HG02870 (cell line): ENCODE measurements at regions not wholly inside any gene's neighbourhood (a gene's known extent, or its start where the extent isn't known, plus 50 kb on each side); places are given as distances from the start of the nearest gene placed in this dataset.
A peak's percentile ranks its signal among the peaks of the same experiment; 100 is the strongest.
"Not testable (repeated sequence)": the region's sequence is repeated elsewhere in the genome, so short reads cannot be mapped to it uniquely, and the experiment has no call there.

ENCODE experiments used
- ATAC-seq: cut with Tn5 transposase; IDR thresholded peaks from one replicate; pipeline ENCODE4 v1.9.1; 2021; ENCODE audit warnings: mild to moderate bottlenecking, moderate library complexity; ENCODE audit not compliant: unreplicated experiment

DNA sequence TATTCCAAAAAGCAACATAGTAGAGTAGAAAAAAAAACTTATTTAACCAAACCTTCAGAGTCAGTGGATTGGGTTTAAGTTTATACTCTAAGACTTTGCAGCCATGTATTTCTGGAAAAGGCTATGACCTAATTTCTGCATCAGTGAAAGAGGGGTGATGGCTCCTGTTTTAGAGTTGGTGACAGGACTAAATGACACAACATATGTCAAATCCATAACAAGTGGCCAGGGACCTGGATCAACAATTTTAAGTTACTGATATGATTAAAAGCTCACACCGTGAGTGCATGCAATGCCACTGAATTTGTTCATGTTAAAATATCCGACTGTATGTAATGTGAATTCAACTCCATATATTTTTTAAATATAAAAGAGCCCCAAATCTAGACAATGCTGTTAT is 390.6 kb downstream of the TNS3 start:
- ATAC-seq: no peak

DNA sequence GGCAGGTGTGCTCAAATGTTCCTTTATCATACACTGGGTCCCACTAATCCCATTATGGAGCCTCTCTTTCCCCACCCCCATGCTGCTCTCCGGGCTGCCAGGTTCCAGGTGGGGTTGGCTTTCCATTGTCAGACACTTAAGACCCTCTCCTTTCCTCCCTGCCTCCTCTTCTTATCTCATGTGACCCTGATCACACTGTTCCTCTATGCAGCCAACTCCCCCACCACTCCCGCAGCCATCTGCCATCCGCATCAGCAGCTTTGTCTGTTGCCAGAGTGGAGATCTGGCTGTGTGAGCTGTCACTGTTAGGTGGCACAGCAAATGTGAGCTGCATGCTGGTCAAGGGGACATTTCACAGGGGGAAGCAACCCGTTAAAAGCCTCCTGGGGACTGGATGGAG is 391.4 kb downstream of the TNS3 start:
- ATAC-seq: no peak

DNA sequence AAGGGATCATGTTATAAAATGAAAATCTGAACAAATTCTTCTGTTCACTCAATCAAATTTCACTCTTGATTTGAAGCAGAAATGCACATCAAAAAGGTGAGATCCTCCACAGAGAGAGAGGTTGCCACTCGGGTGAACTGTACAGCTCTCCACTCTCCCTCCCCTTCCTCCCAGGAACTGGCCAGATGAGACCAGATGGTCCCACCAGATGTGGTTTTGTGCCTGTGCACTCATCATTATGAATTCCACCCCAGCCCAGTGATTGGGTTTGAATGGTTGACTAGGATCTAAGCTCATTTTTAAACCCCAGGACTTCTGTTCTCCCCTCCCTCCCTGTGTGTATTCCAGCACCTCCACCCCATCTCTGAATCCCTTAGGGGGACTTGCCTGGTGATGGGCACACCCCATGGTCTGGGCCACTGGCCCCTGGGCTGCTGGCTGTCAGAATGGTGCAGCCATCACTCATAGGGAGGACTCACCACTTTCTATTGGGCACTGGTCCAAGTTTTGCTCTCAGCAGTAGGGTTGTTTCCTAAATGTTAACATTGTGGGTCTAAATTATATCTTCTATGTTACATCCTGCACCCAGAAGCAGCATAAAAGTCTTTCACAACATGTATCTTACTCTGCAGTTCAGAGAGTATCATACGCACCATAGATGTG is 393.1 kb downstream of the TNS3 start:
- ATAC-seq: no peak

DNA sequence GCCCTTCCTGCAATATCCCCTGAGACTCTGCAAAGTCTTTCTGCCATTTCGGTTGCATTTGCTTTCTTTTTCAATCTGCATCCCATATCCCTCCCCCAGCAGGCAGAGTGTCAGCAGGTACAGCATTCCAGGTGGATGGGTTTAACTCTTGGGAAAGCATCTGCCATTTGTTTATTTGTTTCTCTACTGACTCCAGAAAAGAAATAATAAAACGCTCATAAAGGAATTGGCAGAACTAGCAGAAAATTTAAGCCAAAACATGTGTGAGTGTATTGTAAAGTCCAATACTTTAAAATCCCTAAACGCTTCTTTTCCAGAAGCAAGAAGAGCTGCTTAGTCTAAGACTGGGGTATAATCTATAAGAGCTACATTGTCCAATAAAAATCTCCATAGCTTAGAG is 393.8 kb downstream of the TNS3 start:
- ATAC-seq: no peak

DNA sequence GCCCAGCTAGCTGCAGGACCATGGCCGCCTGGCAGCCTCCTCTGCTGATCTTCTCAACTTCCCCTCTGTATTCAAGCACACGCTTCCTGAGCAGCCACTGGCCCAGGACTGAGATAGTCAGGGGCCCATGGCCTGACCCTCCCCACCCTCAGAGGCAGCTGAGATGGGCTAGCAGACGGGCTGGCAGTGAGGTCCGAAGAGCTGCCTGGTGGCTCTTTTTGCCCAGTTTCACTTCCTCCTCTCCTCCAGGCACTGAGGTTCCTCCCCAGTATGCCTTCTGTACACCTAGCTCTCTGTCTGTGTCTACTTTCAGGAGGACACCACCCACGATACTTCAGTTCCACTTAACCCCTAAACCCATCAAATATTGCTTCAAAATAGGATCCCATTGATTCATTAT is 395.6 kb downstream of the TNS3 start:
- peak; percentile 58 for ATAC-seq

DNA sequence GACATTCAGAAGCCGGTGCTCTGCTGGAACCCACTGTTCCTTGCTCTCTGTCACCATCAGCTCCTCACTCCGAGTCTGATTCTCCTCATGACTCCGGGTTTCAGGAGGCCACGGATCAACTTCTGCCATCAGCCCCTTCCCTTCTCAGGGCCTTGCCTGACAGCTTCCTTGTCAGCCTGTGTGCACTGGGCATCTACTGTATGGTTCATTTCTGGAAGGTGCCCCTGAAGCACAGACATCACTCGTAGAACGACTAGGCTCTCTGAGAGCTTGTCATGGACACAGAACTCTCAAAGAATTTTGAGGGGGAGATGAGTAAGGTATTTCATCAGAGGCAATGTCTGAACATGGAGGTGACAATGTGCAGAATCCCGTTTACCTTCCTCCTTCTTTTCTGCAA is 396.1 kb downstream of the TNS3 start:
- no peak for ATAC-seq

DNA sequence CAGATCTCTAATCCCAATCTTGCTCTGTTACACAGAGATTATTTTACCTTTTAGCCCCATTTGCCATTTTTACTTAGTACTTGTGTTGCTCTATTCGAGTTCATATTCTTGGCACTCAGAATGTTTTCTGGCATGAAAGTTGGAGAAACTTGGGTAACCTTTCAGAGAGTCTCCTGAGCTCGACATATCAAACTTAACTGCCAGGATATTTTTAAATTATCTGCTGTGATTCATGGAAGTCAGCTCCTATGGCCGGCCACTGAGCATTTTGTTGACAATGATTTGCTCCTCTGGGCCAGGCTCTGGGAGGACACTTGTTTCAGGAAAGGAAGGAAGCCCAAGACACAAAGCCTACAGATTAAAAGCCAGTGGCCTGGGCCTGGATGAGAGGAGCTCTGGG is 396.7 kb downstream of the TNS3 start:
- ATAC-seq: no peak

DNA sequence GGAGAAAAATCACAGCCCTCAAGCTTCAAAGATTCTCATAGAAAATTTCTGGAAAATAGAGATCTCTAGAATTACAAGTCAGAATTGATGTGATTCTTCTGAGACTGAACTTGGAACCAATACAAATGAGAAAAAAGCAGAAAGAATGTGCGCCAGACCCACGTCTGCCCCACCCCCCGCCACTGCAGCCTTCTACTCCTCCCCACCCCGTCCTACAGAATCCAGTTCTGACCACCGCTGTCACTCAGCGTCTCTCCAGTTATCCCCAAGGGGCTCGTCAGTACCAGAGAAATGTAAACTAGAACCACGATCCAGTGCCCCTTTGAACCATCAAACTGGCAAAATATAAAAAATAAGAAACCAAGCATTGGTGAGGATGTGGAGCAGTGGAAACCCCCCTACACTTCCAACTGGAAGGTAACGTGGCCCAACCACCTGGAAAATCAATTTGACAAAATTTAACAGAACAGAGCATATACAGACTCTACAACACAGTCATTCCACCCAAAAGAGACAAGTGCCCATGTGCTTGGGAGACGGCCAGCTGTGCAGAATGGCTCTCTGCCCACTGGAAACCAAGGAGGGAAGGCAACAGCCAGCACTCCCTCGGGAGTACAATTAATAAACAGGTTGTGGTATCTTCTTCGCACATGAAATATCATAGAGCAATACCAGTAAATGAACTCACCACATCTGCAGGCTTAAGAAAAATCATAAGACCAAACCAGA is 397.9 kb downstream of the TNS3 start:
- no peak for ATAC-seq

DNA sequence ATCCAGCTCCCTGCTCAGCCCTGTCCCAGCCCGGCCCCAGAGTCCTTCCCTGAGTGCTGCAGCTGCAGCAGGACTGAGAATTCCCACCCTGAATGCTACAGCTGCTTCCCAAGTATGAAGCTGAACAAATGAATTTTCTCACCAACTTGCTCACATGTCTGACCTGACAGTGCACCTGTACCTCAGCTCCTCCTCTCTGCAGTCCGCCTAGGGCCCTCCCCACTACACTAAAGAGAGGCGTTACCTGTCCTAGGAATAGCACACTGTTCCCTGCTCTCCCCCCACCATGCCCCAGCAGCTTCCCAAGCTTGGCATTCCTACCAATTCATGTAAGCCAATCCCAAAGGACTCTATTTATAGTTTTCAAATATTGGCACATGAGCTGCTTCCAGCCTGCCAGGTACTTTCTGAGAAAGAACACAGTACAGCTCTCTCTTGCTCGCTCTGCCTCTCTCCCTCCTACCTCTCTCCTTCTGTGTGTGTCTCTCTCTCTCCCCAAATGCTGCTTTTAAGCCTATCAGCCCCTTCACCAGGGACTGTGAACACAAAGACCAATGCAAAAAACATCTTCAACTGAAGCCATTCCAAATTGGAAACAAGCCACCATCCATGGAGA is 400.1 kb downstream of the TNS3 start:
- ATAC-seq: no peak

DNA sequence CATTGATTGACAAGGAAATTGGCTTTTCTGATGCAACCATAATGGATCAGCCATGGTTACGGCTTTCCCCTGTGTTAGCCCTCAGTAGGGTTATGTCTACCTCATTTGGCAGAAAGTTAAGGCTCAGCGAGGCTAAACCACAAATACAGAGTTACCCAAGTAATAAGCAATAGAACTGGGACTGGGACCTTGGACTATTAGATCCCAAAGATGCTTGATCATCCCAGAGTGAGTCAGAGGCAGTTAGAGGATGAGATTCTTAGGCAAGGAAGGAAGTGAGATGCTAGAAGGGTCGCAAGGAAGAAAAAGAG is 401.4 kb downstream of the TNS3 start:
- no peak for ATAC-seq

DNA sequence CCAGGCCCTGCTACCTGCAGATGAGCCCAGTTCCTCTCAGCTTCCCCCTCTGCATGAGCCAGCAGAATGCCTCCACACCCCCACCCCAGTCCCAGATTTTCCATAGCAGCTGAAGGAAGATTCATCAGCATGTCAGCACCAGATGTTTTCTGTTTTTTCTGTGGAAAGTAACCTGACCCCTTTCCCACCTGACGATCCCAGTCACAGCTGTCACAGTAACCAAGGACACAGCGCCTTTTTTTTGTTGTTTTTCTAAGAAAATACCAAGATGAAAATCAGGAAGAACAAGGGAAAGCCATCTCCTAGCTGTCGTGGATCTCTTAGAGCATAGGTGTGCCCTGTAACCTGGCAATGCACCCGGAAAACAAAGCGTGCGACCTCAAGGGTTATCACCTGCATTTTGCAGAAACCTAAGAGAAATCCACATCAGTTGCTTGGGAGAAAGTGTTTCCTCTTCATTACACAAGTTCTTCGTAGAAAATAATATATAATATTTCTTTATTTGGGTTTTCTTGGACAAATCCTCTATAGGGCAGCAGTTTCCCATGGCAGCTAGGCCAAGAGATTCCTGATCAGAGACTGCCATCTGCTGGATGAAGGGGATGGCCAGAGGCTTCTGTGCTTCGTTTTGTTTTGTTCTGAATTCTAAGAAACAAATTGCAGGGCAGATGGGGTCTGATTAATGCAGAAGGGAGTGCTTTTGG is 401.9 kb downstream of the TNS3 start:
- ATAC-seq: no peak

DNA sequence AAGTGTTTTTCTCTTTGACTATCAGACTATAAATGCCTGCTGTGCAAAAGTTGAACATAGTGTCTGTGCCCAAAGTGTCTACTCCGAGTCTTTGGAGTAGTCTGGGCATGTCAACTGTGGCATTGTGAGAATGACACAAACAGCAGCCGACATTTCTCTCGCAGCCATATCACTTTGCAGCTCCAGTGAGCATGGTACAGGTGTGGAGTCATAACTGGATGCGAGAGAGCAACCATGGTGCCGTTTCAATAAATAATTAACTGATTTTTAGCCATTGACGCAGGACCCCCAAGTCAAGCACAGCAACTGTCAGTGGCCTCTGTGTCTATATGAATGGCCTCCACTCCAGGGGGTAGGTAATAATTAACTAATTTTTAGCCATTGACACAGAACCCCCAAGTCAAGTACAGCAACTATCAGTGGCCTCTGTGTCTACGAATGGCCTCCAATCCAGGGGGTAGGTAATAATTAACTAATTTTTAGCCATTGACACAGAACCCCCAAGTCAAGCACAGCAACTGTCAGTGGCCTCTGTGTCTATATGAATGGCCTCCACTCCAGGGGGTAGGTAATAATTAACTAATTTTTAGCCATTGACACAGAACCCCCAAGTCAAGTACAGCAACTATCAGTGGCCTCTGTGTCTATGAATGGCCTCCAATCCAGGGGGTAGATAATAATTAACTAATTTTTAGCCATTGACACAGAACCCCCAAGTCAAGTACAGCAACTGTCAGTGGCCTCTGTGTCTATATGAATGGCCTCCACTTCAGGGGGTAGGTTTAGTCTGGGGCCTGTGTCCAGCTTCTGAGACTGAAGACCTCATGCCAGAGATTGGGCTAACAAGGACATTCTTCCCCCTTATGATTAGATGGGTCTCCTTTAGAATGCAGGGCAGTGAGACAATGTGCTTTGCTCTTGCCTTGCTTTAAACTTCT is 409.0 kb downstream of the TNS3 start:
- ATAC-seq: not testable (repeated sequence)

DNA sequence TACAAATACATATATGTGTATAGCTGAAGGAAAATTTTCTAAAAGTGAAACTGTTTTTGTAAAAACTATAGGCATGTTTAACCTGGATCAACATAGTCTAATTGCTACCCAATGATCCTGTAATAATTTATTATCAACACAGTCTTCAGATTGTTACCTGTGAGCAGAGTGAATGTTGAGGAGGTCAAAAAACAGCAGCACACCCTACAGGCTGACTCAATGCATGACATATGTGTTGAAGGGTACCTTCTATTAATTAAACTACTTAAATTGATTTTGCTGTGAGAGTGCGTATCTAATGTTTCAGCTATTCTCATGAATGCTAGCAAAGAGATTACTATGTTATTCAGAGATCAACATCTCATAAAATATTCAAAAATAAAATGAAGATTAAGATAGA is 411.4 kb downstream of the TNS3 start:
- no peak for ATAC-seq

DNA sequence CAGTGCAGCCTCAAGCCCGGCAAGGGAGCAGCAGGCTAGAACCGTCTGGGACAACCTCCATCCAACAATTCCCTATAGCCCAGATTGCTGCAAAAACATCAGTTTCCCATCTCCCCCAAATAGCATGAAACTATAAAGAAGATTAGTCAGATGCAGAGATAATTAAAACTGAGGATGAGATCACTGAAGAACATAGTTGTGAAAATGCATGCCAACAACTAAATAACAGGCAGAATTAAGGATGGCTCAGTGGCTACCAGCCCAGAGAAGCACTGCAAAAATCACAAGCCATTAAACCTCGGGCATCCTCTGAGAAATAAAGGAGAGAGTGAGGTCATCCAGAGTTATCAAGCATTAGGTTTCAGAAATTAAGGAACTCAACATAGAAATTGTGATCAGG is 427.1 kb downstream of the TNS3 start:
- ATAC-seq: no peak

DNA sequence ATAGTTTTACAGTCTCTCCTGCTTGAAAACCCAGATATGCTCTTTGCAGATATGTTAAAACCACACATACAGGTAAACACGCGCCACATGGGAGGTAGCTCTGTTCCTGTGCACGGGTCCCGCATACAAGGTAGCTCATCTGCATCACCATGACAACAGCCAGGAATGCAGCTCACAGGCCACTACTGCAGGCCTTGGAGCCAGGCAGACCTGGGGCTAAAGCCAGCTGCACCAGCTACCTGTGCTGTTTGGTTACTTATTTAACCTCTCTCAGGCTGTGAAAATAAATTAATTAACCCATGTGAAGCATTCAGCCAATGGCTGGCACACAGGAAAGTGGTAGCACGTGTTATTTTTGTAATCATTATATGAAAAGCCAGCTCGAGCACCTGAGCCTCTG is 428.3 kb downstream of the TNS3 start:
- no peak for ATAC-seq

DNA sequence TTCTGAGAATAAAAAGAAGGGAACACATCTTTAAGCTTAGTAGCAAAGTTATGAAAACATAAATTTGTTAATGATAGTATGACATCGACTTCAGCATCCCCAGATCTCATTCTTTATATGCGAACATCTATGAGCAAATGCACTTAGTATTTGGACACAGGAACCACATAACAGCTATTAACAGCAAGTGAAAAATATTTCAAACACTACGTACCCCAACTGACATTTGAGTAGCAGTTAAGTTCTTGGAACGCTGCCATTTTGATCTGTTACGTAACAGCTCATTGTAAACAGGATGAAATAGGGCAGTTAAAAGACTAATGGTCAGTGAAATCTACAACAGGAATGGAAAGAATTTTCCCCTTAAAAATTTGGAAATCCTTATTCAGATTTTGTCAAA is 428.9 kb downstream of the TNS3 start:
- ATAC-seq: no peak

DNA sequence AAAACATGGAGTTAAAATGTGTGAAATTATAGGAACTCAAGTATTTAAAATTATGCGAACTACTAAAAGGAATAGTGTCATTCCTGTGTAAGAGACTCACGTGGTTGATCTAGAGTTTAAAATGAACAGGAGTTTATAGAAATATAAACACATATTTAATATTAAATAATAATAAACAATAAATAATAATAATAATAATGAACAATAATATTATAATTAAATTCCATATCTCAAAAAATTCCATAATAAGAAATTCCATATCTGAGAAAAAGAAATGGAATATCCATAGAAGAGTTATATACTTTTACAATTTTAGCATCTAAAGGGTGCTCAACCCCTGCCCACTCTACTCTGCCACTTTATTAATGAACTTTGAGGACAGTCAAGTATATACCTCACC is 429.6 kb downstream of the TNS3 start:
- no peak for ATAC-seq

DNA sequence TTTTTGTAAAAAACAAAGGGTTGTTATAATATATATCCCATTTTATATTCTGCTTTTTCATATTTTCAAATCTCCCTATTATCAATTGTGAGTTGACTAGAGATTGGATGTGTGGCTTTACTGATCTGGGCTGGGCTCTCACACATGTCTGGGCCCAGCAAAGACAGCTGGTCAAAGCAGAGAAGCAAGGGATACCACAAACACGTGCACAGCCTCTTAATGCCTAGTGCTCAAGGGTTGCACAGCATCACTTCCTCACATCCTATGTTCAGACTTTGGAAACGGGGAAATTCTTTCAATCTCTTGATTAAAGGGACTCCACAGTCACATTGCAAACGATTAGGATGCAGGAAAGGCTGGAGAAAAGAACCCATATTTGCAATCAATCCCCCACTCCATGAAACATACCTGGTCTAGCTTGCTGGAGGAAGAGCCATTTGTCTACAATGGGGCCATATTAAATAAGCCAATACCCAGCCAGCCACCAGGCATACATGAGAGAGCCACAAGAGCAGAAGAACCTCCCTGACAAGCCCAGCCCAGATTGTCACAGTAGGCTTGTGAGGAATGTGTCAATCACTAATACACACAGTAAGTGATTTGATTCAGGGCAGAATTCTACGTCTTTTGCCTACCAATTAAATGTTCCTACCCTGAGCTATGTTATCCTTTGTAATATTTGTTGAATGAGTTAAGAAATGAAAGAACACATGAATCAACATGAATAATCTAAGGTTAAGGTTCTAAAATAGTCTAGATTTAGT is 431.2 kb downstream of the TNS3 start:
- ATAC-seq: no peak

DNA sequence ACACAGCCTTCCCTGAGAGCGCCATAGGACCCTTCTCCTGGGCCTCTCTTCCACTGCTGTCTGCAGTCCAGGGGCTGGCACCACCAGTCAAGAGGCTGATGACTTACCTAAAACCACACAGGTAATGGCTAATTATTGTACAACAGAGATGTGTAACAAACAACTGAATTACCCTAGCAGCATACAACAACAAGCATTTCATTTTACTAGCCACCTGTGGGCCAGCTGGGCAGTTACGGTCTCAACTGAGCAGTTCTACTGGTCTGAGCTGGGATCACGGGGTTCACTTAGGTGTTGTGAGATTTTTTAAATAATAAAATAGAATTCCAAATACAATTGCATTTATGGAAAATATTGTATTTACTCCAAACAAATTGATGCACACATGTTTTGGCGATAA is 431.9 kb downstream of the TNS3 start:
- ATAC-seq: no peak

DNA sequence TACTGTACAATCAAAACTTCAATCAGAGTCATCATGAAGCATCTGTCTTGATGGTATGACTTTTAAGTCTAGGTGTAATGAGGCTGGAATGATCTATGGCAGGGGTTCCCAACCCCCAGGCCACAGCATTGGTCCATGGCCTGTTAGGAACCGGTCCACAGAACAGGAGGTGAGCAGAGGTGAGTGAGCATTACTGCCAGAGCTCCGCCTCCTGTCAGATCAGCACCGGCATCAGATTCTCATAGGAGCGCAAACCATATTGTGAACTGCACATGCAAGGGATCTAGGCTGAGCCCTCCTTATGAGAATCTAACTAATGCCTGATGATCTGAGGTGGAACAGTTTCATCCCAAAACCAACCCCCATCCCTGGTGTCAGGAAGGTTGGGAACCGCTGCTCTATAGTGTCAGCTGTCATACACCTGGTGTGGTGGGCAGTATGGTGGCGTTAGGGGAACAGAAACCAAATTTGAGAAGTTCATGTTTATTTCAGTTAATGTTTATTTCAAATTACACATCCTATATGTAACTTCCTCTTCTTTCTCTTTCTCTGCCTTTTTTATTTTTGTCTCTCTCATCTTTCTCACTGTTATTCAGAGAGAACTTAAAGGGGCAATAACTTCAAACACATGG is 432.6 kb downstream of the TNS3 start:
- peak; percentile 66 for ATAC-seq
